HTR-8/SVneo (cell line): ENCODE measurements at regions not wholly inside any gene's neighbourhood (a gene's known extent, or its start where the extent isn't known, plus 50 kb on each side); places are given as distances from the start of the nearest gene placed in this dataset.

Experiments
- DNase-seq: peaks from one replicate; pipeline ENCODE4 v3.0.0; 2011; ENCODE audit warnings: low spot score, mixed read lengths; ENCODE audit not compliant: insufficient read length
- FAIRE-seq: peaks from 2 replicates; lab custom pipeline; 2011; peaks lifted over from hg19 to GRCh38; lab: Jason Lieb, UNC

GRCh38 chr4:171221181-171221580 lies 592.0 kb upstream of the GALNTL6 start:
- no peak for FAIRE-seq

GRCh38 chr4:171203425-171203824 lies 609.8 kb upstream of the GALNTL6 start:
- DNase-seq (peak; percentile 26), FAIRE-seq (no peak)

More at GRCh38 chr4:171221181-171221580, 592.0 kb upstream of the GALNTL6 start:
- no peak for DNase-seq

DNA sequence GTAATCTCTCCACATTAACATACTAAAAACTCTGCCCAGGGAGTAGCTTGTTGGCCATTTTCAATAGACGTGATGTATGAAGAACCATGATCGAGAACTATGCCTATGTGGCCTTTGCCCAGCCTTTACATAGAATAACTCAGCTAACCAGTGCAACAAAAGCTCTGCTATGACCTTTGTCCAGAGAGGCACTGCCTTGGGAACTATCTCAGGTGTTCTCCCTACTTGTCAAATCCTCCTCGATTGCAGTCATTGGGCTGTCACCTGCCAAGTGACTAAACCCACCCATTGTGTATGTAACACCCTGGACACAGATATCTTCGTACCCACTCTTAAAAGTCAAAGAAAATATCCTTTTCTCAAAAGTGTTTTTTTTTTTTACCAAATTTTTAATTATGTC lies 610.3 kb upstream of the GALNTL6 start:
- FAIRE-seq (no peak), DNase-seq (no peak)

- no peak for FAIRE-seq
- DNase-seq, result no peak
These were observed 626.5 kb upstream of the GALNTL6 start for GRCh38 chr4:171186700-171187099.

- FAIRE-seq, result no peak
- no peak for DNase-seq
These were observed 632.1 kb upstream of the GALNTL6 start for GRCh38 chr4:171181090-171181489.

GRCh38 chr4:171170671-171171070 lies 642.5 kb upstream of the GALNTL6 start:
- FAIRE-seq (no peak), DNase-seq (no peak)

DNA sequence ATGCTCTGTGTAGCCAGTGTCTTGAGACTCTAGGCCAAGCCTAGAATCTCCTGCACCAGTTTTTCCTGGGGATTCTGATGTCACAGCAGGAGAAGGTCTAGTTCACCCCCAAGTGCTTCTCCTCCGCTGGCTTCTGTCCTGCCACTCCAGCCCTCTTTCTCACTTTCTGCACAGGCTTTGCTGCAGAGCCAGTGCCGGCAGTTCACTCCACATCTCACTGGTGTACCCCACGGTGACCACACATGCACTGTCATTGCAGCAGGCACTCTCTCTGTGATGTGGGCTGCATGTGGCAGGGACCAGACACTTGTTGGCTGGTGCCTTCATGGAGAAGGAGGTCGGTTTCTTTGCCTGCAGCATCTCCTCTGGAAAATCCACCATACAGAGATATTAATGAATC lies 643.8 kb upstream of the GALNTL6 start:
- DNase-seq (no peak), FAIRE-seq (no peak)

- DNase-seq, result no peak
- FAIRE-seq, result no peak
These were observed 650.7 kb upstream of the GALNTL6 start for GRCh38 chr4:171162478-171162877.

DNA sequence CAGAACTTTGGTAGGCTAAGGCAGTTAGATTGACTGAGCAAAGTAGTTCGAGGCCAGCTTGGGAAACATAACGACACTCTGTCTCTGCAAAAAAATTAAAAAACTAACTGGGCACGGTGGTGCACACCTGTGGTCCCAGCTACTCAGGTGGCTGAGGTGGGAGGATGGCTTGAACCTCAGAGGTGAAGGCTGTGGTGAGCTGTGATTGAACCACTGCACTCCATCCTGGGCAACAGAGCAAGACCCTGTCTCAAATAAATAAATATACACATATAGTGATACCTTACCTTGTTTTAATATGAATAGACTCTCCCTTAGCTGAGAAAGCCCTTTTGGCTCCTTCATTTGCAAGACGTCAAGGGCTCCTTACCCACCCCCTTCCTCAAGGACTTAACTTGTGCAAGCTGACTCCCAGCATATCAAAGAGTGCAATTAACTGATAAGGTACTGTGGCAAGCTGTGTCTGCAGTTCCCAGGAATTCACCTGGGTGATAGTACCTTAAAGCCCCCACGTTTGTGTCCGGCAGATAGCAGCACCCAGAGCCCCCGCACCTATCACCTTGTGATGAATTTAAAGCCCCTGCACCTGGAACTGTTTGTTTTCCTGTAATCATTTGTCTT lies 655.6 kb upstream of the GALNTL6 start:
- no peak for FAIRE-seq

DNA sequence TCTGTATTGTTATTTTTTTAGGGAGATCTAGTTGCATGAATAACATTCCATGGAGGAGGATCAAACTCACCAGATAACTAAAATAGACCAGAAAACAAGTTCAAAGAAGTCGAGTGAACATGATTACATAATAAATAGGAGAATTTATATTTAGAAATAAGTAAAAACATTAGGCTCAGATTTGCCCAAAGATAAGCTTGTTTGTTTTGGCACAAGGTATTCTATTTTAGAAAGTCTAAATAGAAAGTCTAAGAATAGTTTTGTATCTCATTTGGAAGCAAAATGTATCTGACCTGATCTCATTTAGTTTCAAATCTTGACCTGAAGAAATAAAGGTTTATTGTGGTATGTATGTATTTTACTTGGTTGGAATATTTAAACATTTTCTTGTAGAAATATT lies 670.6 kb upstream of the GALNTL6 start:
- DNase-seq, result no peak
- FAIRE-seq, result no peak

More for the DNA sequence above, 655.6 kb upstream of the GALNTL6 start:
- no peak for DNase-seq

- FAIRE-seq (no peak), DNase-seq (no peak)
These were observed 671.2 kb upstream of the GALNTL6 start for GRCh38 chr4:171142045-171142444.

GRCh38 chr4:171130256-171130801 lies 682.9 kb upstream of the GALNTL6 start:
- FAIRE-seq, result no peak
- no peak for DNase-seq

DNA sequence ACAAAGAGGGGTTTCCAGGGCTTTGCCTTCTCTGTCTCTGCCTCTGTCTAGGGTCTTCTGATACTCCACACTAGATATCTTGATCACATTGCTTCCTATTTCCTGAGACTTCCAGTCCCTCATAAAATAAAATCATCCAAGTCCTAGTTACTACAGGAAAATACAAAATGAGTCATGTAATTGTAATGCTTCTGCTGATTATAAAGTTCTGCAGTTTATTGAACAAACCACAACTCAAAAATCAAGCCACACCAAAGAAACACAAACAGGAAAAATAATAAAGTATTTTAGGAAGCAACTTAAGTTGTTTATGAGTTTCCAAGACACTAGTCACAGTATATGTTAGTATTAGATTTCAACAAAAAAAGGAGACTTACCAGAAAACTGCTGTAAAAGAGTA lies 695.1 kb upstream of the GALNTL6 start:
- DNase-seq (no peak), FAIRE-seq (no peak)

GRCh38 chr4:171117457-171117856 lies 695.7 kb upstream of the GALNTL6 start:
- no peak for DNase-seq
- FAIRE-seq, result no peak

GRCh38 chr4:171101845-171102244 lies 711.4 kb upstream of the GALNTL6 start:
- FAIRE-seq (no peak), DNase-seq (no peak)

- no peak for FAIRE-seq
These were observed 726.1 kb upstream of the GALNTL6 start for GRCh38 chr4:171087089-171087488.

GRCh38 chr4:171067422-171067821 lies 745.8 kb upstream of the GALNTL6 start:
- DNase-seq (no peak), FAIRE-seq (no peak)

More at GRCh38 chr4:171087089-171087488, 726.1 kb upstream of the GALNTL6 start:
- DNase-seq, result no peak

DNA sequence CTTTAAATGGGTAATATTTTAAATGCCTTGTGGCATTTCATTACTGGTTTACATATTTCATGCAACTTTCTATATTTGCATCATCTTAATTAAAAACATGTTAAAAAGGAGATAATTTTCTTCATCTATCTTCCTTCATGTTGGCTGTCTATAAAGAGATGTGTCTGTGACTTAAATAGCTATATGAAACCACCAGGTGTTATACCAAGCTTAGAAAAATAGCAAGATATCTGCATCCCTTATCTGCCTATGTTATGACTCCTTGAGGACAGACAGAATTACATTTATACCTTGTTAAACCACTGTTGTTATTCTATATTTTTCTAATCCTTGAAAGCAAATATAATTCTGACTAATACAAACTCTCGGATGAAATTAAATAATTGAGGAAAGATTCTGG lies 763.8 kb upstream of the GALNTL6 start:
- FAIRE-seq (no peak), DNase-seq (no peak)

- no peak for FAIRE-seq
These were observed 770.1 kb upstream of the GALNTL6 start for GRCh38 chr4:171042989-171043524.

GRCh38 chr4:171035909-171036308 lies 777.3 kb upstream of the GALNTL6 start:
- DNase-seq (no peak), FAIRE-seq (no peak)

More at GRCh38 chr4:171042989-171043524, 770.1 kb upstream of the GALNTL6 start:
- no peak for DNase-seq

- FAIRE-seq (no peak), DNase-seq (no peak)
These were observed 781.9 kb upstream of the GALNTL6 start for GRCh38 chr4:171031338-171031737.

DNA sequence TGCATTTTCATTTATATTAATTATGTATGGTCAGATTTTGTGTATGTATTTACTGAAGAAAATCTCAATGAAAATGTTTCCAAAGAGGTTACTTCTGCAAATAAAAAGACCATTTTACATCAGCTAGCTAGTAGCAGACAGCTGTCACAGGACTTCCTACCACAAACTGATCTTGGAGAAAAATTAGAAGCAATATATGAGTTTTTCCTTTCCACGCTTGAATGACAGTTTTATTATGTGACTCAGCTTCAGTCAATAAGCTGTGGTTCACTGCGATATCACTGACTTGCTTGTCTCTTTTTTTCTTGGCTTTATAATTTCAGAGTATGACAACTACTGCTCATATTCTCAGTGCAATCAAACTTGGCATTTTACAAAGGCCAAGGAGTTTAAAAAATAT lies 787.4 kb upstream of the GALNTL6 start:
- FAIRE-seq (no peak), DNase-seq (peak; percentile 21)
